Cardiac fibroblast (primary cell): ENCODE measurements at regions not wholly inside any gene's neighbourhood (a gene's known extent, or its start where the extent isn't known, plus 50 kb on each side); places are given as distances from the start of the nearest gene placed in this dataset.

Experiments
- DNase-seq, 2 donors: peaks; one replicate each; pipeline versions ENCODE4 v3.0.0 to v3.0.0-alpha.2; 2010; ENCODE audit warnings: low read depth in 2 of 2
- H3K4me3 ChIP-seq, 2 donors: replicated peaks in 1 of 2; 1 replicate in 1 of 2; 2 replicates in 1 of 2; pipeline ENCODE4 v1.5.1; 2011; ENCODE audit warnings: low read depth in 2 of 2, low read length in 2 of 2, mild to moderate bottlenecking in 2 of 2, moderate library complexity in 1 of 2
- TF ChIP-seq, protein P1 (sequence below): IDR thresholded peaks from one replicate; pipeline ENCODE4 v1.5.1; 2011; ENCODE audit warnings: low read depth, mild to moderate bottlenecking, low read length, inconsistent platforms

DNA sequence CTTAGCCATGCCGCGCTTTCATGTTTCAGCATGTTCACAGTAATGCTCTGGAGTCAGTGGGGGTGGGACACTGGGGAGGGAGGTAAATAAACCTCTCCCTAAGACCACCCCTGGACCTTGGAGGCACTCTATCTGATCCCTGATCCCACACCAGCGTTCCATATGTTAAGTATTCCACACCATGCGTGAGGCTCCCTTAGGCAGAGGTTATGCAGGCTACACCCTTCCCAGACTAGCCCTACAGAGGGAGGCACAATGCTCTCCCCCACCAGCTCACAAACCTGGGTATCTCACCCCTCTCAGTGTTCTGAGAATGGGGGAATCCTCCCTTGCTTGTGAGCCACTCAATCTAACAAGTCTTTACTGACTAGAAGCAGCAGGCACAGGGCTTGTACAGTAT, 1610.4 kb upstream of the ZEB2 start:
- no peak overlapping the region for H3K4me3 ChIP-seq
- TF ChIP-seq, protein P1, sequence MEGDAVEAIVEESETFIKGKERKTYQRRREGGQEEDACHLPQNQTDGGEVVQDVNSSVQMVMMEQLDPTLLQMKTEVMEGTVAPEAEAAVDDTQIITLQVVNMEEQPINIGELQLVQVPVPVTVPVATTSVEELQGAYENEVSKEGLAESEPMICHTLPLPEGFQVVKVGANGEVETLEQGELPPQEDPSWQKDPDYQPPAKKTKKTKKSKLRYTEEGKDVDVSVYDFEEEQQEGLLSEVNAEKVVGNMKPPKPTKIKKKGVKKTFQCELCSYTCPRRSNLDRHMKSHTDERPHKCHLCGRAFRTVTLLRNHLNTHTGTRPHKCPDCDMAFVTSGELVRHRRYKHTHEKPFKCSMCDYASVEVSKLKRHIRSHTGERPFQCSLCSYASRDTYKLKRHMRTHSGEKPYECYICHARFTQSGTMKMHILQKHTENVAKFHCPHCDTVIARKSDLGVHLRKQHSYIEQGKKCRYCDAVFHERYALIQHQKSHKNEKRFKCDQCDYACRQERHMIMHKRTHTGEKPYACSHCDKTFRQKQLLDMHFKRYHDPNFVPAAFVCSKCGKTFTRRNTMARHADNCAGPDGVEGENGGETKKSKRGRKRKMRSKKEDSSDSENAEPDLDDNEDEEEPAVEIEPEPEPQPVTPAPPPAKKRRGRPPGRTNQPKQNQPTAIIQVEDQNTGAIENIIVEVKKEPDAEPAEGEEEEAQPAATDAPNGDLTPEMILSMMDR = no peak
- DNase-seq = no peak

DNA sequence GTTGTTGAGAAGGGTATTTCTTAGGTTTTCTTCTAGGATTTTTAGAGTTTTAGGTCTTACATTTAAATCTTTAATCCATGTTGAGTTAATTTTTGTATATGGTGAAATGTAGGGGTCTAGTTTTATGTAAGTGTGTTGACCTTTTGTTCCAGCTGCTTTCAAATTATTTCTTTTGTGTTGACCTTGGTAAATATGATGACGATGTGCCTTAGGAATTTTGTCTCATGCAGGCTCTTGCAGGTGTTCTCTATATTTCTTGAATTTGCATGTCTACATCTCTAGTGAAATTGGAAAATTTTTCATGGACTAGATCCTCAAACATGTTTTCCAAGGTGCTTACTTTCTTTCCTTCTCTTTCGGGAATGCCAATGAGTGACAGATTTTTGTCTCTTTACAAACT, 1609.3 kb upstream of the ZEB2 start:
- no peak overlapping the region for H3K4me3 ChIP-seq
- DNase-seq = no peak
- TF ChIP-seq, protein P1 = no peak

DNA sequence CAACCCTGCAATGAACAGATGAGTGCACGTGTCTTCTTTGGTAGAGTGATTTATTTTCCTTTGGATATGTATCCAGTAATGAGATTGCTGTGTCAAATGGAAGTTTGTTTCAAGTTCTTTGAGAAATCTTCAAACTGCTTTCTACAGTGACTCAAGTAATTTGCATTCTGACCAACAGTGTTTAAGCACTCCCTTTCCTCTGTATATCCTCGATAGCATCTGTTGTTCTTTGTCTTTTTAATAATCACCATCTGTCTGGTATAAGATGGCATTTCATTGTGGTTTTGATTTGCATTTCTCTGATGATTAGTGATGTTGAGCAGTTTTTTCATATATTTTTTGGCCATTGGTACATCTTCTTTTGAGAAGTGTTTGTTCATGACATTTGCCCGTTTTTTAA, 1608.3 kb upstream of the ZEB2 start:
- DNase-seq = no peak
- TF ChIP-seq, protein P1 = no peak
- H3K4me3 ChIP-seq = no peak overlapping the region

DNA sequence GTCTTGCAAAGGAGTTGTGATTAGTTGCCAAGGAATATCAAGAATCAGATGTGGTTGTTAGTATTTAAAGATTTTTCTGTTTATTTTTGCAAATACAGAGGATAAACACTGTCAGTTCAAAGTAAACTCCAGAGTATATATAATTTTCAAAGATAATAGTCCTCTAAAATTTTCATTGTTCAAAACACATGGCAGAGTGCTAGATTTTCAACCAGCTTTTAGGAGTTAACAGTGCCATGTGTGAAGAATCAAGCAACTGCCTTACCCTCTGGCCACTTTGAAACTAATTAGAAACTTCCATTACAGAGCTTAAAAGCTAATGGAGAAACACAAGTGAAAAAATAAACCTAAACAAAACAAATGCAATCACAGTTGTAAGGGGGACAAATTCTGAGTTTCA, 1605.6 kb upstream of the ZEB2 start:
- TF ChIP-seq, protein P1 = no peak
- H3K4me3 ChIP-seq = no peak overlapping the region
- DNase-seq = no peak

DNA sequence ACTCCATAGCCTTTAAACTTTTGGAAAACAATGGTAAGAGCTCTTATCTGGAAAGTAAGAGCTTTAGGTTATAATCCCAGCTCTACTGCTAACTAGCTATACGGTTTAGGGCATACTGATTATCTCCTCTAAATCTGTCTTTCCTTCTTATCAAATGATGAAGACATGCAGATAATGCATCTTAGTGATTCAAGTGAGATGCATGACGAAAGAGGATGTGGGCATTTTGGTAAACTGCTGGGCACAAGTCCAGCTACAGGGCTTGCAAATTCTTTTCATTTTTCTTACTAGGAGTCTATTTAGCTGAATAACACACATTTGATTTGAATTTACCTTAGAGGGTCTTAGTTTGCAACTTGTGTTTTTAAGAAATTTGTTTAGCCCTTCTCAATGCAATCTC, 1604.8 kb upstream of the ZEB2 start:
- DNase-seq = peak; percentile 54 to 61
- TF ChIP-seq, protein P1 = no peak
- no peak overlapping the region for H3K4me3 ChIP-seq

DNA sequence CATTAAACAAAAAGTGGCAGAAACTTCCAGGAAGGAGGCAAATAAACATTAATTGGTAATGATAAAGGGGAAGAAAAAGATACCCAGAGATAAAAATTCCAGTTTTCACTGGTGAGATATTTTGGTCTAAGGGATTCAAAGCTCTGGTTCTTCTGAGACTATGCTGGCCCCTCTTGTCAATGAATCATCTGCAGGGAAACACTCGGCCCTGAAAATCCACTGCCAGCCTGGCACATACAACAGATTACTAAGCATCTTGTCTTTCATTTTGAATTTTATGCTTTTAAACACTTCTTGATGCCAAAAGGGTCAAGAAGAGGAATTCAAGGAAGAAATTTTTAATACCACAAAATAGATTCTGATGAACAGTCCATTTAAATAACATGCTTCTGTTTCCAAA, 1603.8 kb upstream of the ZEB2 start:
- H3K4me3 ChIP-seq = no peak overlapping the region
- peak in 1 of 2 donors; percentile 19 for DNase-seq
- TF ChIP-seq, protein P1 = no peak

DNA sequence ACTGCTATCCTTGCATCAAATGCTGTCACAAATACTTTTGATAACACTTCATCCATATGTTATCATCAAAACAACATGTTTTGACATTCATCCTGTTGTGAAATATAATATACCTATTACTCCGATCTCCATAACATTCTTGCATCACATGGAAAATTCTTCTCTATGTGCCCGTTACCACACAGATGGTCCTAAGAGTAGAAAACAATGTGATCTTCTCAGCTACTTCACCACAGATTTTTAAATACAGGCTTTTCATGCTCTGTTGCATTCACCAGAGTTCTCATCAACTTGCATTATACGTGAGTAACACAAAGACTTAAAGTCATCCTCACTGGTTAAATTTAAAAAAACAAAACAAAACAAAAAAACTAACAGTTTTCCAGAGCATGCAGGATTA, 1603.3 kb upstream of the ZEB2 start:
- TF ChIP-seq, protein P1 = no peak
- DNase-seq = no peak
- H3K4me3 ChIP-seq = no peak overlapping the region
